ENCODE measurements at regions not wholly inside any gene's neighbourhood (a gene's known extent, or its start where the extent isn't known, plus 50 kb on each side); places are given as distances from the start of the nearest gene placed in this dataset.
"Not testable (repeated sequence)": the region's sequence is repeated elsewhere in the genome, so short reads cannot be mapped to it uniquely, and the experiment has no call there.

GRCh38 chr1:78292361-78292760 is 198.4 kb upstream of the PTGFR start:
- no peak for DNase-seq (ENCODE audit: low read depth in 2 of 2)

GRCh38 chr1:78297836-78298235 is 192.9 kb upstream of the PTGFR start:
- no peak for DNase-seq (ENCODE audit: low read depth in 2 of 2)

GRCh38 chr1:78298349-78298748 is 192.4 kb upstream of the PTGFR start:
- no peak for DNase-seq (ENCODE audit: low read depth in 2 of 2)

GRCh38 chr1:78301141-78301540 is 189.6 kb upstream of the PTGFR start:
- no peak for DNase-seq (ENCODE audit: low read depth in 2 of 2)

- peak in 1 of 2 donors; percentile 21 for DNase-seq (ENCODE audit: low read depth in 2 of 2)
Measured at GRCh38 chr1:78303620-78304019, 187.2 kb upstream of the PTGFR start.

GRCh38 chr1:78304341-78304740 is 186.4 kb upstream of the PTGFR start:
- DNase-seq (ENCODE audit: low read depth in 2 of 2), result no peak

- no peak for DNase-seq (ENCODE audit: low read depth in 2 of 2)
Measured at GRCh38 chr1:78304761-78305160, 186.0 kb upstream of the PTGFR start.

- DNase-seq (ENCODE audit: low read depth in 2 of 2), result not testable (repeated sequence)
Measured at GRCh38 chr1:78310261-78310660, 180.5 kb upstream of the PTGFR start.

GRCh38 chr1:78318011-78318410 is 172.8 kb upstream of the PTGFR start:
- DNase-seq (ENCODE audit: low read depth in 2 of 2), result no peak

GRCh38 chr1:78319603-78320002 is 171.2 kb upstream of the PTGFR start:
- no peak for DNase-seq (ENCODE audit: low read depth in 2 of 2)

- DNase-seq (ENCODE audit: low read depth in 2 of 2), result no peak
Measured at GRCh38 chr1:78322928-78323680, 167.7 kb upstream of the PTGFR start.

- no peak for DNase-seq (ENCODE audit: low read depth in 2 of 2)
Measured at GRCh38 chr1:78325293-78325692, 165.5 kb upstream of the PTGFR start.

GRCh38 chr1:78329475-78329874 is 161.3 kb upstream of the PTGFR start:
- DNase-seq (ENCODE audit: low read depth in 2 of 2), result no peak

- DNase-seq (ENCODE audit: low read depth in 2 of 2), result no peak
Measured at GRCh38 chr1:78331799-78332198, 159.0 kb upstream of the PTGFR start.

GRCh38 chr1:78333502-78333901 is 157.3 kb upstream of the PTGFR start:
- peak in 1 of 2 donors; percentile 39 for DNase-seq (ENCODE audit: low read depth in 2 of 2)

- DNase-seq (ENCODE audit: low read depth in 2 of 2), result no peak
Measured at GRCh38 chr1:78334114-78334513, 156.7 kb upstream of the PTGFR start.

- no peak for DNase-seq (ENCODE audit: low read depth in 2 of 2)
Measured at GRCh38 chr1:78334952-78335351, 155.8 kb upstream of the PTGFR start.

GRCh38 chr1:78336751-78337150 is 154.0 kb upstream of the PTGFR start:
- not testable (repeated sequence) for DNase-seq (ENCODE audit: low read depth in 2 of 2)

- DNase-seq (ENCODE audit: low read depth in 2 of 2), result peak in 1 of 2 donors; percentile 1
Measured at GRCh38 chr1:78339490-78339889, 151.3 kb upstream of the PTGFR start.

- DNase-seq (ENCODE audit: low read depth in 2 of 2), result peak in 1 of 2 donors; percentile 56
Measured at GRCh38 chr1:78340006-78340405, 150.8 kb upstream of the PTGFR start.

GRCh38 chr1:78348496-78349284 is 142.1 kb upstream of the PTGFR start:
- no peak for DNase-seq (ENCODE audit: low read depth in 2 of 2)

- no peak for DNase-seq (ENCODE audit: low read depth in 2 of 2)
Measured at GRCh38 chr1:78351551-78352216, 139.1 kb upstream of the PTGFR start.
